ENCODE measurements at regions not wholly inside any gene's neighbourhood (a gene's known extent, or its start where the extent isn't known, plus 50 kb on each side); places are given as distances from the start of the nearest gene placed in this dataset.

DNA sequence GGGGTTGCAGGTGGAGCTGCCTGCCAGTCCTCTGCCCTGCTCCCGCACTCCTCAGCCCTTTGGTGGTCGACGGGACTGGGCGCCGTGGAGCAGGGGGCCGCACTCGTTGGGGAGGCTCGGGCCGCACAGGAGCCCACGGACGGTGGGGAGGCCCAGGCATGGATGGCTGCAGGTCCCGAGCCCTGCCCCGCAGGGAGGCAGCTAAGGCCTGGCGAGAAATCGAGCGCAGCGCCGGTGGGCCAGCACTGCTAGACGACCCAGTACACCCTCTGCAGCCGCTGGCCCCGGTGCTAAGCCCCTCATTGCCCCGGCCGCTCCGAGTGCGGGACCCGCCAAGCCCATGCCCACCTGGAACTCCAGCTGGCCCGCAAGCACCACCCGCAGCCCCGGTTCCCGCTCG, 221.8 kb downstream of the BTG1 start:
- Histone ChIP-seq H3K9me3 (no peaks in the 10 kb centered on the region), H3K4me1 (peaks cover 0 to 11% (median 4%) of the 10 kb centered on the region in 4 donors)
- intact Hi-C loops (cut with DNase I) = no loop called here

DNA sequence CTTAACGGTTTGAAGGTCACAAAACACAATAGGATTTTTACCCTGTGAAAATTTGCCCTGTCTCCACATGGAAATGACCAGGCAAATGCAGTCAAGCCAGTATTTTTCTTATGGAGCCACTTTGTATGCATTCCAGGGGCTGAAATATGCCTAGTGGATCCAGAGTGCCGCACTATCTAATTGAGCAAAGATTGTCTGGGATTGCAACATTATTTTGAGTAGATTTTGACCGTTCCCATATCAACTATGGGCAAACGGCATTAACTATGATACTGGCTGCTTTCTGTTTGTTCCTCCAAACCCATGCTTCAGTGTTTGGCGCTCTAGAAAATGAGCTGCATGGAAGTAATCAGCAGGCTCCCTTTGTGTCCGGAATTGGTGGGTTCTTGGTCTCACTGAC, 223.0 kb downstream of the BTG1 start:
- Histone ChIP-seq H3K4me1 (peaks cover 0 to 11% (median 4%) of the 10 kb centered on the region in 4 donors), H3K36me3 (no peaks in the 10 kb centered on the region), H3K27me3 (no peaks in the 10 kb centered on the region), H3K27ac (no peak overlapping the region), H3K9me3 (no peaks in the 10 kb centered on the region), H3K4me3 (no peak overlapping the region)
- no peak for TF ChIP-seq POLR2AphosphoS5 (IDR thresholded peaks at IDR 0.05)
- no peak for TF ChIP-seq POLR2A (IDR thresholded peaks at IDR 0.05)
- no peak for TF ChIP-seq CTCF (IDR thresholded peaks at IDR 0.05)
- TF ChIP-seq EP300 (IDR thresholded peaks at IDR 0.05) = no peak
- 83 to 89% methylated on average over 6 of the region's 6 CpGs for WGBS, 2 donors
- no peak for DNase-seq
- intact Hi-C loops (cut with DNase I) = no loop called here

More for the DNA sequence above, 221.8 kb downstream of the BTG1 start:
- Histone ChIP-seq H3K27ac (no peak overlapping the region), H3K27me3 (no peaks in the 10 kb centered on the region), H3K4me3 (no peak overlapping the region), H3K36me3 (no peaks in the 10 kb centered on the region)
- TF ChIP-seq POLR2A (IDR thresholded peaks at IDR 0.05) = no peak
- TF ChIP-seq CTCF (IDR thresholded peaks at IDR 0.05) = no peak
- no peak for TF ChIP-seq POLR2AphosphoS5 (IDR thresholded peaks at IDR 0.05)
- no peak for TF ChIP-seq EP300 (IDR thresholded peaks at IDR 0.05)
- no peak for DNase-seq
- WGBS, 2 donors = 94 to 97% methylated on average over 31 of the region's 31 CpGs

DNA sequence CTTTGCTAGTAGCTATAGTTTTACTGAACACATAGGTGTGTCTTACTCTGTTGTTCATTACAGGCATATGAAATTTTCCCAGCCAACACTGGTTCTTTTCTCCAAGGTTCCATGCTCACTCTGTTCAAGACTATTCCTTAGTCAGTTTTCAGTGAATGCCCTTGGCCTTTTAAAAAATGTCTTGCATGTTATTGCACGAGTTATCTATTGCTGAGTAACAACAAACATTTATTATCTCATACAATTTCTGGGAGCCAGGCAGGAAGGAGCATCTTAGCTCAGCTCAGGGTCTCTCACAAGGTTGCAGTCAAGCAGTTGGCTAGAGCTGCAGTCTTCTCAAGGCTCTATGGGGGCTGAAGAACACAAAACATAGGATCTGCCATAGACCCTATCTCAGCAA, 223.5 kb downstream of the BTG1 start:
- H3K4me3 ChIP-seq = no peak overlapping the region
- no peaks in the 10 kb centered on the region for H3K9me3 ChIP-seq
- intact Hi-C loops (cut with DNase I) = no loop called here
- no peaks in the 10 kb centered on the region for H3K36me3 ChIP-seq
- H3K27me3 ChIP-seq = no peaks in the 10 kb centered on the region
- peaks cover 0 to 8% (median 3%) of the 10 kb centered on the region in 4 donors for H3K4me1 ChIP-seq
- DNase-seq = no peak
- H3K27ac ChIP-seq = no peak overlapping the region
- TF ChIP-seq POLR2A (IDR thresholded peaks at IDR 0.05) (no peak), POLR2AphosphoS5 (IDR thresholded peaks at IDR 0.05) (no peak), CTCF (IDR thresholded peaks at IDR 0.05) (no peak), EP300 (IDR thresholded peaks at IDR 0.05) (no peak)
- WGBS, 2 donors = 33 to 71% methylated on average over 1 of the region's 1 CpG

DNA sequence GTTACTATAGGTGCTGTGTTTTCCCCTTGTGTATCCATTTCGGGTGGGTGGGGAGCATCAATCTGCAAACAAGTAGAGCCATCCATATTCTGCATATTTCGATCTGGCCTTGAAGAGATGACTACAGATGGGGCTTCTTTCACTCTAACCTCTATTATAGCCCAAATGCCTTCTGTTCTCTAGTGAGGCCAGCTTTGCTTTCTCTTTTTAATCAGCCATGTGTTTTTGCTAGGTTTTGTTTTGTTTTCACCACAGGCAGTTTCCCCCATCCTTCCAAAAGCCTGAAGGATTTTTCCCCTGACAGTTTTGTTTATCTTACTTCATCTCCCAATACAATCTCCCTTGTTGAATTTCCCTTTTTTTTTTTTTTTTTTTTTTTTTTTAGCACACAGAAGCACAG, 224.1 kb downstream of the BTG1 start:
- TF ChIP-seq EP300 (IDR thresholded peaks at IDR 0.05) = no peak
- no peak for TF ChIP-seq POLR2A (IDR thresholded peaks at IDR 0.05)
- TF ChIP-seq POLR2AphosphoS5 (IDR thresholded peaks at IDR 0.05) = no peak
- TF ChIP-seq CTCF (IDR thresholded peaks at IDR 0.05) = no peak
- H3K4me3 ChIP-seq = no peak overlapping the region
- DNase-seq = no peak
- no peaks in the 10 kb centered on the region for H3K9me3 ChIP-seq
- peaks cover 0 to 2% (median under 1%) of the 10 kb centered on the region in 4 donors for H3K4me1 ChIP-seq
- intact Hi-C loops (cut with DNase I) = no loop called here
- no peak overlapping the region for H3K27ac ChIP-seq
- 89 to 90% methylated on average over 2 of the region's 2 CpGs for WGBS, 2 donors
- H3K27me3 ChIP-seq = no peaks in the 10 kb centered on the region
- no peaks in the 10 kb centered on the region for H3K36me3 ChIP-seq

- no peak for TF ChIP-seq EP300 (IDR thresholded peaks at IDR 0.05)
- no peak for TF ChIP-seq POLR2AphosphoS5 (IDR thresholded peaks at IDR 0.05)
- no peak for TF ChIP-seq POLR2A (IDR thresholded peaks at IDR 0.05)
- TF ChIP-seq CTCF (IDR thresholded peaks at IDR 0.05) = no peak
- Histone ChIP-seq H3K9me3 (no peaks in the 10 kb centered on the region), H3K4me1 (no peaks in the 10 kb centered on the region), H3K27ac (no peak overlapping the region), H3K36me3 (no peaks in the 10 kb centered on the region), H3K27me3 (no peaks in the 10 kb centered on the region), H3K4me3 (no peak overlapping the region)
- intact Hi-C loops (cut with DNase I) = no loop called here
- no peak for DNase-seq
- WGBS, 2 donors = 68 to 93% methylated on average over 2 of the region's 2 CpGs
Measured at GRCh38 chr12:91920741-91921140, 224.9 kb downstream of the BTG1 start.

Data from sigmoid colon (tissue), 6 donors.